Naive thymus-derived CD4-positive, alpha-beta T cell (primary cell): ENCODE measurements at regions not wholly inside any gene's neighbourhood (a gene's known extent, or its start where the extent isn't known, plus 50 kb on each side); places are given as distances from the start of the nearest gene placed in this dataset.

Source experiments
- ATAC-seq: fragments of 150-1000 bp; cut with Tn5 transposase; 2 replicates; pipeline ENCODE4 v1.10.0; 2021; ENCODE audit warnings: mild to moderate bottlenecking, moderate library complexity
- CTCF ChIA-PET: fragments of 350-600 bp; sonication (Branson Sonifier 250); formaldehyde crosslinking; loops from one replicate; lab custom pipeline; 2021; ENCODE audit warnings: antibody characterized with exemption; lab: Charles Lee
- POLR2A ChIA-PET: fragments of 350-600 bp; sonication (Branson Sonifier 250); formaldehyde crosslinking; loops from one replicate; lab custom pipeline; 2021; ENCODE audit warnings: antibody characterized with exemption, inconsistent platforms; lab: Charles Lee
- DNase-seq, 9 donors: peaks; one replicate each; pipeline versions ENCODE4 v3.0.0 to v3.0.0-alpha.2; 2020 to 2022; ENCODE audit warnings: mixed read lengths in 1 of 9
- H3K27ac ChIP-seq: one replicate; pipeline ENCODE4 v1.7.0; 2013; ENCODE audit warnings: mild to moderate bottlenecking, low read depth, low read length, moderate library complexity
- H3K27me3 ChIP-seq, 2 donors: one replicate each; pipeline ENCODE4 v1.7.0; 2013; ENCODE audit warnings: low read length in 2 of 2, mild to moderate bottlenecking in 2 of 2, moderate library complexity in 2 of 2; ENCODE audit not compliant: control insufficient read depth in 2 of 2, insufficient read depth in 2 of 2
- H3K36me3 ChIP-seq, 3 experiments: 1 replicate in 2 of 3; 2 replicates in 1 of 3; pipeline ENCODE4 v1.7.0; 2013; ENCODE audit warnings: low read length in 3 of 3, mild to moderate bottlenecking in 3 of 3, moderate library complexity in 1 of 3; ENCODE audit not compliant: insufficient read depth in 3 of 3, control insufficient read depth in 2 of 3
- H3K4me1 ChIP-seq, 2 donors: one replicate each; pipeline ENCODE4 v1.7.0; 2013; ENCODE audit warnings: low read length in 2 of 2, mild to moderate bottlenecking in 2 of 2, moderate library complexity in 1 of 2; ENCODE audit not compliant: control insufficient read depth in 2 of 2, insufficient read depth in 2 of 2
- H3K4me3 ChIP-seq: 2 replicates; pipeline ENCODE4 v1.7.0; 2013; ENCODE audit warnings: mild to moderate bottlenecking, low read length
- H3K9me3 ChIP-seq, 3 experiments: 1 replicate in 2 of 3; 2 replicates in 1 of 3; pipeline ENCODE4 v1.7.0; 2013; ENCODE audit warnings: low read length in 3 of 3; ENCODE audit not compliant: control insufficient read depth in 2 of 3
- H3K27ac Mint-ChIP-seq, 9 donors: one replicate each; pipeline ENCODE4 v1.8.0; 2020 to 2022; ENCODE audit warnings: mixed read lengths in 9 of 9, mild to moderate bottlenecking in 8 of 9, moderate library complexity in 5 of 9, inconsistent platforms in 2 of 9
- H3K27me3 Mint-ChIP-seq, 5 donors: one replicate each; pipeline ENCODE4 v1.8.0; 2021 to 2022; ENCODE audit warnings: mixed read lengths in 5 of 5, mild to moderate bottlenecking in 1 of 5
- H3K36me3 Mint-ChIP-seq, 5 donors: one replicate each; pipeline ENCODE4 v1.8.0; 2020 to 2022; ENCODE audit warnings: mixed read lengths in 5 of 5, mild to moderate bottlenecking in 3 of 5, inconsistent platforms in 1 of 5
- H3K4me1 Mint-ChIP-seq, 7 donors: one replicate each; pipeline ENCODE4 v1.8.0; 2020 to 2022; ENCODE audit warnings: mixed read lengths in 7 of 7, mild to moderate bottlenecking in 3 of 7, inconsistent platforms in 1 of 7
- H3K4me3 Mint-ChIP-seq, 10 donors: one replicate each; pipeline ENCODE4 v1.8.0; 2020 to 2022; ENCODE audit warnings: mild to moderate bottlenecking in 10 of 10, mixed read lengths in 10 of 10, moderate library complexity in 6 of 10, inconsistent platforms in 2 of 10
- H3K9me3 Mint-ChIP-seq, 11 donors: one replicate each; pipeline ENCODE4 v1.8.0; 2020 to 2022; ENCODE audit warnings: mixed read lengths in 11 of 11, mild to moderate bottlenecking in 4 of 11, inconsistent platforms in 1 of 11, moderate library complexity in 1 of 11
- intact Hi-C, 2 donors: fragments of 100-400 bp; cut with micrococcal nuclease; formaldehyde crosslinking; loops; one replicate each; pipeline ENCODE4 v1.15.1; 2023

DNA sequence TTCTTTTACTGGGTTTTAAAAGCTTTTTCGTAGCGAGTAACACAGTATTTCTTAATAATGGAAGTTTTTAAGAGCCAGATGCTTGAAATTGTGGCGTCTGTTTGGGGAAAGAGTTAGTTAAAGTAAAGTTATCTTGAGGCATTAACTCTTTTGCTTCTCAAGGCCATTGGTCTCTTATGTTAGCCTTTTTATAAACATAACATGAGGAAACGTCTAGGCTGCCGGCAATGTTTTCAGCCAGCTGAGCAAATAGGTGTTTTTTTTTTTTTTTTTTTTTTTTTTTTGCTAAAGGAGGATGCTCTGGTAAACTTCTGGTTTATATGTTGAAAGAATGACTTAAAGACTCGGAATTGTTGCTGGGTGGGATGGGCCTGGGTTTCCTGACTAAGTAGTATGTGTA is 51.1 kb upstream of the RBMX start:
- Histone ChIP-seq H3K27ac (no peak overlapping the region), H3K4me1 (peaks cover 0 to 8% of the 10 kb centered on the region in 2 donors), H3K27me3 (no peaks in the 10 kb centered on the region), H3K36me3 (no peaks in the 10 kb centered on the region), H3K9me3 (no peaks in the 10 kb centered on the region), H3K4me3 (no peak overlapping the region)
- Mint-ChIP-seq H3K27ac (no peak overlapping the region), H3K36me3 (peaks cover 0 to 8% (median 0%) of the 10 kb centered on the region in 5 donors), H3K4me3 (no peak overlapping the region), H3K9me3 (no peaks in the 10 kb centered on the region), H3K27me3 (no peaks in the 10 kb centered on the region), H3K4me1 (peaks cover 0 to 21% (median 1%) of the 10 kb centered on the region in 7 donors)
- DNase-seq (no peak), ATAC-seq (no peak)
- ChIA-PET POLR2A (no interaction called here), CTCF (no interaction called here)
- intact Hi-C loops = no loop called here
